GM19025 (cell line): ENCODE measurements at regions not wholly inside any gene's neighbourhood (a gene's known extent, or its start where the extent isn't known, plus 50 kb on each side); places are given as distances from the start of the nearest gene placed in this dataset.
"Not testable (repeated sequence)": the region's sequence is repeated elsewhere in the genome, so short reads cannot be mapped to it uniquely, and the experiment has no call there.

Experiments used
- ATAC-seq: cut with Tn5 transposase; IDR thresholded peaks from one replicate; pipeline ENCODE4 v1.9.1; 2021; ENCODE audit warnings: mild to moderate bottlenecking, low read depth, moderate library complexity; ENCODE audit not compliant: unreplicated experiment

- ATAC-seq, result no peak
Measured at GRCh38 chr5:33129309-33129708, 311.5 kb upstream of the TARS1 start.

- no peak for ATAC-seq
Measured at GRCh38 chr5:33136785-33137184, 304.0 kb upstream of the TARS1 start.

GRCh38 chr5:33138145-33138544 is 302.6 kb upstream of the TARS1 start:
- not testable (repeated sequence) for ATAC-seq

- no peak for ATAC-seq
Measured at GRCh38 chr5:33143405-33144123, 297.2 kb upstream of the TARS1 start.

GRCh38 chr5:33146881-33147280 is 293.9 kb upstream of the TARS1 start:
- no peak for ATAC-seq

- no peak for ATAC-seq
Measured at GRCh38 chr5:33148076-33148513, 292.7 kb upstream of the TARS1 start.

- no peak for ATAC-seq
Measured at GRCh38 chr5:33153372-33153771, 287.4 kb upstream of the TARS1 start.

GRCh38 chr5:33153831-33154230 is 286.9 kb upstream of the TARS1 start:
- no peak for ATAC-seq

- ATAC-seq, result no peak
Measured at GRCh38 chr5:33160871-33161270, 279.9 kb upstream of the TARS1 start.

- no peak for ATAC-seq
Measured at GRCh38 chr5:33161421-33161820, 279.3 kb upstream of the TARS1 start.

GRCh38 chr5:33162057-33162456 is 278.7 kb upstream of the TARS1 start:
- ATAC-seq, result no peak

- ATAC-seq, result no peak
Measured at GRCh38 chr5:33166522-33166921, 274.2 kb upstream of the TARS1 start.

GRCh38 chr5:33166948-33167347 is 273.8 kb upstream of the TARS1 start:
- no peak for ATAC-seq

GRCh38 chr5:33167541-33167940 is 273.2 kb upstream of the TARS1 start:
- ATAC-seq, result no peak

- ATAC-seq, result no peak
Measured at GRCh38 chr5:33170411-33170810, 270.4 kb upstream of the TARS1 start.

- ATAC-seq, result no peak
Measured at GRCh38 chr5:33174383-33174782, 266.4 kb upstream of the TARS1 start.

GRCh38 chr5:33179301-33179700 is 261.5 kb upstream of the TARS1 start:
- no peak for ATAC-seq

GRCh38 chr5:33180900-33181299 is 259.9 kb upstream of the TARS1 start:
- no peak for ATAC-seq

GRCh38 chr5:33182986-33183385 is 257.8 kb upstream of the TARS1 start:
- ATAC-seq, result no peak

- ATAC-seq, result no peak
Measured at GRCh38 chr5:33184367-33184766, 256.4 kb upstream of the TARS1 start.

- ATAC-seq, result no peak
Measured at GRCh38 chr5:33188089-33188488, 252.7 kb upstream of the TARS1 start.

- ATAC-seq, result no peak
Measured at GRCh38 chr5:33194914-33195313, 245.9 kb upstream of the TARS1 start.
